NCI-H1092 treated with DMSO at 0.1 percent for 48 hours (cell line): ENCODE measurements at regions not wholly inside any gene's neighbourhood (a gene's known extent, or its start where the extent isn't known, plus 50 kb on each side); places are given as distances from the start of the nearest gene placed in this dataset.
"Not testable (repeated sequence)": the region's sequence is repeated elsewhere in the genome, so short reads cannot be mapped to it uniquely, and the experiment has no call there.

ENCODE experiments used
- DNase-seq: peaks from one replicate; lab custom pipeline; 2025; lab: John Stamatoyannopoulos, UW

- no peak for DNase-seq
Observed at GRCh38 chr5:106814961-106815360, 855.8 kb downstream of the EFNA5 start.

DNA sequence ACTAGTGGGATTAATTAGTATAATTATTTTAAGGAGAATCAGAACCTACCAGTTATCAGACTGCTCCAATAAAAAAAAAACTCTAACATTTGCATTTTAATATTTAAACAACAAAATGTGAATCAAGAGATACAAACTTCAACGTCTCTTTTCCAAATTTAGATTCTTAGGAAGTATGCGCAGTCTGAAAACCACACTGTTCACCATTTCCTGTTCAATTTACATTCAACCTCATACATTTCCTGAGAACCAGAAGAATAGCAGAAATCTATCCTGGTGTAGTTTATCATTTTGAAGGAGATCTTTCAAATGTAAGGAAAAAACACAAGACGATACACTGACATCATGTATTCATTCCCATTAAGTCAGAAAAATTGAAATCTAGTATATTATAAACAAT, 869.2 kb downstream of the EFNA5 start:
- DNase-seq: no peak

DNA sequence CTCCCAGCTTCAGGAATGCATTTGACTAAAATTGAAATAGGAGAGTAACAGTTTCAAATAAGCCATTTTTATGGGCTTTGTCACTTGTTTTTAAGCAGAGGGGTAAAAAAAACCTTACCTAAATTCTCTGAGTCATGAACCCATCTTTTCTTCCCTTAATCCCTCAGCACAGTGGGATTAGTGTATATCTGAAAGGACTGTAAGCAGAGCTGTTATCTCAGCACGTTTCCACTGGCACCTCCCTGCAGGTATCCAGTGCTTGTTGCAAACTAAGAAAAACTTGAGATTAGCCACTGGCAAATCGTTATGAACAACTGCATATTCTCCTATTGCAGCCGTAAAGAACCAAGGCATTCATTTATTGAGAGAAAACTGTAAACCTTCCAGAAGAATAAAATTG, 872.7 kb downstream of the EFNA5 start:
- DNase-seq: no peak

DNA sequence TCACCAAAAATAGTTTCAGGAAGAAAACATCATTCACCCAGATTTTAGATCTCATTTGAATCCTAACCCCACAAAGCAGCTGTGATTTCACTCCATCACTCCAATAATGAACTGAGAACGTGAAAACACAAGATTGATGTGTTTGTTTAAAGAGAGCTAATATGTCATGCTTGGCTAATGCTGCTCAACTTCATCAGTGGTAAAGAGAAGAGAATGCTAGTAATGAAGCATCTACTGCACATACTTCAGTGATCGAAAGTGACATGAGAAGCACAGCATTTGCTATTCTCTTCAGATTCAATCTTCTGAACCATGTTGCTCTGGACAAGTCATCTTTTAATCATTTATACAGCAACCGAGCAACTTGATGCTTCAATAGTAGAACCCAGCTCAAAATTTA, 874.7 kb downstream of the EFNA5 start:
- no peak for DNase-seq

DNA sequence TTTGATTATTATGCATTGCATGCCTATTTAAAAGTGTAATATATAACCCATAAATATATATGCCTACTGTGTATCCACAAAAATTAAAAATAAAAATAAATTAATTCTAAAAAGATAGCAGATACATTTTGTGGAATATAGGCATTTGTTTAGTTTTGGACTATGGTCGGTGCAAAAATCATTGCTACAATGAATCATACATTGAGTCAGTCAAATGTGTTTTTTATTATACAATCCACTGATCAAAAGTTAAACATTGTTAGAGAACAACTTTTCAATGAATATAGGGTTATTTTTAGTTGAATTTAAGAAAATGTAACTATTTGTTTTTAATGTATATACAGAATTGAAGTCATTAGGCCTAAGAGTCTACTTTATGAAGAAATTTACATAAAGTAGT, 885.9 kb downstream of the EFNA5 start:
- DNase-seq: no peak

DNA sequence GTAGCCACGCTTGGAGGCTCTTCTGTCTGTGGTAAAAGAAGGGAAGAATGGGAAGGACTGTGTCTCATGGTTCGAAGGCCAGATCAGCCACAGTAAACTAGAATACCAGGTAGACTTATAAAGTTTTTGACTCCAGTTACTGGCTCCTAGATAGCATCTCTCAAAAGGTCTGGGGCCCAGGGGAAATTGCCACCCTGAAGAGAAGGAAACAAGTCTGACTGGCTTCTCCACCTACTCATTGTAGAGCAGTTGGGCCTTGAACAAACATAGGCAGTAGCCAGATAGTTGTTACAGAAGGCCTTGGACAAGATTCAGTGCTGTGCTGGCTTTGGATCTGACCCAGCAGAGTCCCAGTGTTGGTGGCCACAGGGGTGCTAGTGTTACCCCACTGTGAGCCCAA, 890.4 kb downstream of the EFNA5 start:
- no peak for DNase-seq

DNA sequence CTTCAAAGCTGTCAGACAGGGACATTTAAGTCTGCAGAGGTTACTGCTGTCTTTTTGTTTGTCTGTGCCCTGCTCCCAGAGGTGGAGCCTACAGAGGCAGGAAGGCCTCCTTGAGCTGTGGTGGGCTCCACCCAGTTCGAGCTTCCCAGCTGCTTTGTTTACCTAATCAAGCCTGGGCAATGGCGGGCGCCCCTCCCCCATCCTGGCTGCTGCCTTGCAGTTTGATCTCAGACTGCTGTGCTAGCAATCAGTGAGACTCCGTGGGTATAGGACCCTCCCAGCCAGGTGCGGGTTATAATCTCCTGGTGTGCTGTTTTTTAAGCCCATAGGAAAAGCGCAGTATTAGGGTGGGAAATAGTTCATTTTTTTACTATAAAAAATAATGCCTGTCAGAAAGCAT, 894.2 kb downstream of the EFNA5 start:
- not testable (repeated sequence) for DNase-seq

GRCh38 chr5:106768392-106768791, 902.3 kb downstream of the EFNA5 start:
- DNase-seq: no peak

- DNase-seq: no peak
Observed at GRCh38 chr5:106766916-106767315, 903.8 kb downstream of the EFNA5 start.

GRCh38 chr5:106759581-106759980, 911.2 kb downstream of the EFNA5 start:
- DNase-seq: no peak

- DNase-seq: no peak
Observed at GRCh38 chr5:106759152-106759551, 911.6 kb downstream of the EFNA5 start.

- no peak for DNase-seq
Observed at GRCh38 chr5:106757672-106758071, 913.1 kb downstream of the EFNA5 start.

- DNase-seq: no peak
Observed at GRCh38 chr5:106755789-106756188, 914.9 kb downstream of the EFNA5 start.

- DNase-seq: no peak
Observed at GRCh38 chr5:106755066-106755465, 915.7 kb downstream of the EFNA5 start.

DNA sequence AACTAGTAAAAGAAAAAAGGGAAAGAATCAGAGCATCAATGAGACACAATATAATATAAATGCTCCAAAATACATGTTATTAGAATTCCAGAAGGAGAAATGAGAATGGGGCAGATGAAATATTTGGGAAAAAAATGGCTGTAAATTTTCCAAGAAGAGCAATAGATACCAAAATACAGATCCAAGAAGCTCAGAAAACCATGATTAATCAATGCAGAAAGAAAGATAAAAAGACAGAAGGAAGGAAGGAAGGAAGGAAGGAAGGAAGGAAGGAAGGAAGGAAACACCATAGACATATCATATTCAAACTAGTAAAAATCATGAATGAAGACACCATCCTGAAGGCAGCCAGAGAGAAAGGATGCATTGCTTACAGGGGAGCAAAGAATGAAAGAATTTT, 920.9 kb downstream of the EFNA5 start:
- DNase-seq: no peak

GRCh38 chr5:106739127-106739526, 931.6 kb downstream of the EFNA5 start:
- no peak for DNase-seq

GRCh38 chr5:106737111-106737510, 933.6 kb downstream of the EFNA5 start:
- no peak for DNase-seq

DNA sequence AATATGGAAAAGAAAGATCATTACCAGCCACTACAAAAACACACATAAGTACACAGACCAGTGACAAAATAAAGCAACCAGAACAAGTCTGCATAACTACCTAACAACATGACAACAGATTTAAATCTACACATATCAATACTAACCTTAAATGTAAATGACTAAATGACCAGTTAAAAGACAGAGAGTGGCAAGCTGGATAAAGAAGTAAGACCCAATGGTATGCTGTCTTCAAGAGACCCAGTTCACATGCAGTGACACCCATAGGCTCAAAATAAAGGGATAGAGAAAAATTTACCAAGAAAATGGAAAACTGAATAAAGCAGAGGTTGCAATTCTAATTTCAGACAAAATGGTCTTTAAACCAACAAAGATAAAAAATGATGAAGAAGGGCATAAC, 938.1 kb downstream of the EFNA5 start:
- no peak for DNase-seq

- no peak for DNase-seq
Observed at GRCh38 chr5:106730912-106731311, 939.8 kb downstream of the EFNA5 start.

DNA sequence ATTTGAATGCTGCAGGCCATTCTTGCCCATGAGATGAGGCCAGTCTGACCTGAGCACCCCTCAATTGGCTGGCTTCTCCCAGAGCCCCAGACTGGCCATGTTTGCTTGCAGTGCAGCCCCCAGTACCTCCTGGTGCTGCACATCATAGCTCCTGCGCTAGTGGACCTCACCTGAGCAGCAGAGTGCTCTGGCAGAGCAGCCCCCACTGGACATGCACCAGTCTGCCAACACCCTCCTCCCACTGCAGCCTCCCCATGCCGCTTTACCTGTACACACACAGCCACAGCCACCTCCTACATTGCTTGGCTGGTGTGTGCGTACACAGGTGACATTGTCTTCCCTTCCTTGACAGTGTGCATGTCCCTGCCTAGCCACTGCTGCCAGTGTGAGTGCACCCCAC, 940.2 kb downstream of the EFNA5 start:
- DNase-seq: no peak

DNA sequence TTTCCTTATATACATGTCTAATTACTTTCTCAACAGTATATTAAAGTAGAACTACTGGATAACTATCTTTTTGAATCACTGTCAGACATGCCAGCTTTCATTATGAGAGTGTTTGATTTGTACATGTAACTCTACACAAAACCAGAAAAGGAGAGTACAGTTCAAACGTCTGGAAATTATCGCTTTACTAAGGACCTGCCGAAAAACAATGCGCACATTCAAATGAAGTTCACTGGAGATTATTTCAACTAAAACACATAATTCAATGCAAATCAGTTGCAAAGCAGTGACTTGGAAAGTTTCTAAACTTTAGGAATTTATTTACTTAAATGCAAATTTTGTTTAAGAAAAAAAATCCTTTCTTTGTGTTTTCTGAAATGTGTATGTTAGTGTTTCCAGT, 942.5 kb downstream of the EFNA5 start:
- DNase-seq: no peak

DNA sequence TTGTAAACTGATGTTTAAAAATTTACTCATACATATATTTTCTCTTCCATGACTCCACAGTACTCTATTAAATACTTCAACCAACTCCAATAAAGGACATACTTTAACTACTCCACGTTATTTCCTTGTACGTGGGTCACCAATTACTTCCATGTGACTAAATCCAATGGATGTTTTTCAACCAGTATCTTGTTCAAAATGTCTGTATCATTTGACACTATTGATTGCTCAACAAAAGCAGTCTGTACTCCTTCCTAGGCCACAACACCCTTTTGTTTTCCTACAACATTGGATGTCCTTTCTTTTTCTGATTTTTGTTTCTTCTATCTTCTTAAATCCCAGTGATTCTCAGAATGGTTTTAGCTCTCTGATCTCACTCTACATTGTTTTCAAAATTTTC, 943.7 kb downstream of the EFNA5 start:
- no peak for DNase-seq

GRCh38 chr5:106720367-106720766, 950.4 kb downstream of the EFNA5 start:
- no peak for DNase-seq

- no peak for DNase-seq
Observed at GRCh38 chr5:106699796-106700195, 970.9 kb downstream of the EFNA5 start.

DNA sequence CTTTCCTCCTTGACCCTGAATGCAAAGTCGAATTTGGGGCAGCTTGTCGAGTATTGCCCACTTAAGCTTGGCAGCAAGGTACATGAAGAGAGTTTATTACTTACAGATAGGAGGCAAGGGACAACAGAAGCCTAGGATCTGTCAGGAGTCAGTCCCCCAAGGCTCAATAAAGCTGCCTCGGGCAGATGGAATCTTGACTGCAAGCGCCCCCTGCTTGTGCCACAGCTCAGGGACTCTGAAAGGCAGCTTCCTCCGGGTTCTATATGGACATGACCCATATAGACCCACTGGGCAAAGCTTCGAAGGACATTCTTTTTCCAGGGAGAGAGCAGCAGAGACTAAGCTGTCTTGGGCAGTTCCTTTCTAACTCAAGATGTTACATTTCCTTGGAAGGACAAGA, 971.5 kb downstream of the EFNA5 start:
- DNase-seq: no peak
